ENCODE measurements at regions not wholly inside any gene's neighbourhood (a gene's known extent, or its start where the extent isn't known, plus 50 kb on each side); places are given as distances from the start of the nearest gene placed in this dataset.

DNA sequence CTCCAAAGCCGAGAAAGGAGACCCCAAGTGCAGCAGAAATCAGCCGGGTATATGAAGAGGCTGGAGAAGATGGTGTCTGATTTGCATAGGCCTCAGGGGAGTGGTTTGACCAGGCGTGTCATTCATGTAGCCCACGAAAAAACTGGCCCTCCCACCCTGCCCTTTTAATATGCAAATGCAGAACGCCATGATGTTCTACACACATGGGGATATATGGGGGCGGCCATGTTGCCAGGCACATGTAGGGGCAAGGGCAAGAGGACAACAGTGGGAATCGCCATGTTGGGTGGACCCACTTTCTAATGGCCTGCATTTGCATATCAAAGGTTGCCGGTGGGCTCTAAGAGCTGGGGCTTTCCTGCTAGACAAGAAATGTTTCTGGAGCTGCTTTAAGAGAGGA lies 86.4 kb downstream of the ISX start:
- TF ChIP-seq, protein P1, sequence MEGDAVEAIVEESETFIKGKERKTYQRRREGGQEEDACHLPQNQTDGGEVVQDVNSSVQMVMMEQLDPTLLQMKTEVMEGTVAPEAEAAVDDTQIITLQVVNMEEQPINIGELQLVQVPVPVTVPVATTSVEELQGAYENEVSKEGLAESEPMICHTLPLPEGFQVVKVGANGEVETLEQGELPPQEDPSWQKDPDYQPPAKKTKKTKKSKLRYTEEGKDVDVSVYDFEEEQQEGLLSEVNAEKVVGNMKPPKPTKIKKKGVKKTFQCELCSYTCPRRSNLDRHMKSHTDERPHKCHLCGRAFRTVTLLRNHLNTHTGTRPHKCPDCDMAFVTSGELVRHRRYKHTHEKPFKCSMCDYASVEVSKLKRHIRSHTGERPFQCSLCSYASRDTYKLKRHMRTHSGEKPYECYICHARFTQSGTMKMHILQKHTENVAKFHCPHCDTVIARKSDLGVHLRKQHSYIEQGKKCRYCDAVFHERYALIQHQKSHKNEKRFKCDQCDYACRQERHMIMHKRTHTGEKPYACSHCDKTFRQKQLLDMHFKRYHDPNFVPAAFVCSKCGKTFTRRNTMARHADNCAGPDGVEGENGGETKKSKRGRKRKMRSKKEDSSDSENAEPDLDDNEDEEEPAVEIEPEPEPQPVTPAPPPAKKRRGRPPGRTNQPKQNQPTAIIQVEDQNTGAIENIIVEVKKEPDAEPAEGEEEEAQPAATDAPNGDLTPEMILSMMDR (IDR thresholded peaks at IDR 0.05; ENCODE audit: low read length) = no peak
- TF ChIP-seq EZH2 (optimal IDR thresholded peaks at IDR 0.05; ENCODE audit: low read depth, low read length) = no peak

Measured in MM.1S (cell line).